ENCODE measurements at regions not wholly inside any gene's neighbourhood (a gene's known extent, or its start where the extent isn't known, plus 50 kb on each side); places are given as distances from the start of the nearest gene placed in this dataset.

GRCh38 chr4:63371001-63371400 is 1038.2 kb downstream of the TECRL start:
- TF ChIP-seq CTCF (IDR thresholded peaks at IDR 0.05) (no peak), EP300 (IDR thresholded peaks at IDR 0.05; ENCODE audit: low read depth) (no peak), POLR2A (IDR thresholded peaks at IDR 0.05) (no peak), POLR2AphosphoS5 (IDR thresholded peaks at IDR 0.05) (no peak)
